ENCODE measurements at regions not wholly inside any gene's neighbourhood (a gene's known extent, or its start where the extent isn't known, plus 50 kb on each side); places are given as distances from the start of the nearest gene placed in this dataset.

- no peak for TF ChIP-seq CTCF (IDR thresholded peaks at IDR 0.05; ENCODE audit: insufficient read depth, low read length)
- no peak for TF ChIP-seq POLR2AphosphoS5 (IDR thresholded peaks at IDR 0.05; ENCODE audit: low read depth)
- no peak for TF ChIP-seq GABPA (IDR thresholded peaks at IDR 0.05; ENCODE audit: low read depth)
Observed at GRCh38 chr6:128659878-128660622, 139.7 kb upstream of the PTPRK start.
